DMS53 (cell line): ENCODE measurements at regions not wholly inside any gene's neighbourhood (a gene's known extent, or its start where the extent isn't known, plus 50 kb on each side); places are given as distances from the start of the nearest gene placed in this dataset.
"Not testable (repeated sequence)": the region's sequence is repeated elsewhere in the genome, so short reads cannot be mapped to it uniquely, and the experiment has no call there.

Experiments
- DNase-seq: peaks from one replicate; lab custom pipeline; 2025; lab: John Stamatoyannopoulos, UW

DNA sequence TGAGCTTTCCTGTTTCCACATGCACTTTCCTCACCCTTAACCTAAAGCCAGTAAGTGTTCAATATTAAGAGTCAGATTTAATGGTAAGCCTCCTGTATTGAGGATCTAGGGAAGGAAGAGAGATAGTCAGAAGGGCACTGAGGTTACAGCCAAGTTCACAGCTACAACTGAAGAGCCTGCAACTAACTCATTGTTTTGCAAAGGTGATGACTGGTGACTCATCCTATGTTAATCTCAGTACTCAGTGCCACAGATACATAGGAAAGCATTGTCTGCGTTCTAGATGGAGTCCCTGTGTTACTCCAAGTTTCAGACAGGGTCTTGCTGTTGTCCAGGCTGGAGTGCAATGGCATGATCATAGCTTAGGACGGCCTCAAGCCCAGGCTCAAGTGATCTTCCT, 157.0 kb upstream of the RBM19 start:
- DNase-seq = no peak

DNA sequence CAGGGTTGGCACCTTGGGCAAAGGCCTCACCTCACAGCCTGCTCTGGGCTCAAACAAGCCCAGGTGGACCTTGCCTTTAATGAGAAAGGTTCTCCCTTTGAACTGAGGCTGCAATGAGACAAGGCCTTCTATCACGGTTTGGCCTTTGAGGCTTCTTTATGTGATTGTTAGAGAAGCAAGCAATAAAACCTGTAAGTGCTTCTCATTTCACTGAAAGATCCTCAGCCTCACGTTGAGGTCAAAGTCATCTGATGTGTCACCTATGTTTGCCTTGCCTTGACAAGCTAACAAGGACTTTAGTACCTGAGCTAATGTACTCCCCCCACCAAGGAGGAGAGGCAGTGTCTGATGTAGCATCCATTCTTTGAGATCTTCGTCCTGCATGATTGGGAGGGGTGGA, 155.9 kb upstream of the RBM19 start:
- no peak for DNase-seq

DNA sequence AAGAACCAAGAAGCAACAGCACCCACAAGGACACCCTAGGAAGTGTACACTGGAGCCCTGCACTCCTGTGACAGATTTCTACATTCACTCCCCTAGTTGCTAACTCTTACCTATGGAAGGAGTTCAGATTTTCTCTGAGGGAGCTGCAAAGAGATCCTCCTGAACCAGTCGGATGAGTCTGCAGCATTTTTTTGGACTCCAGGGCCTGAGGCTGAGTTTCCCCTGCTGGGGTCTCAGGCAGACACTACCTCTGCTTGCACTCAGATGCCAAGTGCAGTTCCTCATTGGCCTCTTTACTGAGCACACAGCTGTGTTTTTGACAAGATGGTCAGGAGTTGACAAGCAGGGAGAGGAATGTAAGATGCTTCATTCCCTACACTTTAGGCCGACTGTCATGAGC, 153.2 kb upstream of the RBM19 start:
- no peak for DNase-seq

DNA sequence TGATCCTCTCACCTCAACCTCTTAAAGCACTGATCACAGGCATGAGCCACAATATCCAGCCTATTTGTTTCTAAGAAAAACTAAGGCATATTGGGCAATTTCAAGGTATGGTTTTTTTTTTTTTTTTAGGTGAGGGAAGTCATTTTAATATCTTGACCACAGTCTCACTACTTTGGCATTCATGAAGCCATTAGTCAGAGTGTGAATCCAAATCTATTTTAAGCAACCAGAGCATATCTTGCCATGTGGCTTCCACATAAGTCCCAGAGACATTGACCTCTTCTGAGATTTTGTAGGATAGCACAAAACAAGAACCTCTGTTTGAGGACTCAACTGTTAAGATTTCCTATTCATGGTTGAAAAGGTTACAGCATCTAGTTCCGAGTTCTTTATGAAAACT, 130.3 kb upstream of the RBM19 start:
- no peak for DNase-seq

DNA sequence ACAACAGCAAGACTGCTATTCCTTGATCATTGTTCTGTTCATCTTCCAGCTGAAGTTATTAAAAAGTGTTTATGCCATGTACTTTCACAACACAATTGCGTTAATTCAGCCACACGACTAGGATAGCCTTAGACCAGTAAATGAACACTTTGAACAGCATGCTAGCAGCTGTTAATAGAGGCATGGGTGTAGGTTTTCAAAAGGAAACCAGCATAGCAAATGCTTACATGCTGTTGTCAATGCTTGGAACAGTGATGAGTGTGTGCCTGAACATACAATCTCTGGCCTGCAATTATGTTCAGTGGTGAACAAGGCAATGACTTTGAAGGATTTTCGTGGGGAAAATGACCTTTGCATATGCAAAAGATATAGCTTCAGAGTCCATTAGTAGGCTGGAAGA, 127.4 kb upstream of the RBM19 start:
- DNase-seq = no peak

DNA sequence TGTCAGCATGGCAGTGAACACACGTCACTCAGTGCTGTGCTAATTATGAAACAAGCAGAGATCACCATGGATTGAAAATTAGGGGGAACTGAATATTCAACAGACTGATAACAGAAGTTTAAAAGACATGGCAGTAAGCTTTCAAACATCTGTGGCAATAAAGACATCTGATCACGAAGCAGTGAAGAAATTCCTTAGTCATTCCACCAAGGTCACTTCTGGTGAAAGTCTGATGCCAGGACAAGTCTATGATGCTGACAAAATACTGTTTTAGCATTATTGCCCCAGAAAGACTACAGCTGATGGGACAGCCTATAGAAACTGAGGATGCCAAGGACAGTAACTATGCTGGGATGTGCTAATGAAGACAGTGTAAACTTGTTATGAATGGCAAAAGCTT, 126.9 kb upstream of the RBM19 start:
- DNase-seq = no peak

DNA sequence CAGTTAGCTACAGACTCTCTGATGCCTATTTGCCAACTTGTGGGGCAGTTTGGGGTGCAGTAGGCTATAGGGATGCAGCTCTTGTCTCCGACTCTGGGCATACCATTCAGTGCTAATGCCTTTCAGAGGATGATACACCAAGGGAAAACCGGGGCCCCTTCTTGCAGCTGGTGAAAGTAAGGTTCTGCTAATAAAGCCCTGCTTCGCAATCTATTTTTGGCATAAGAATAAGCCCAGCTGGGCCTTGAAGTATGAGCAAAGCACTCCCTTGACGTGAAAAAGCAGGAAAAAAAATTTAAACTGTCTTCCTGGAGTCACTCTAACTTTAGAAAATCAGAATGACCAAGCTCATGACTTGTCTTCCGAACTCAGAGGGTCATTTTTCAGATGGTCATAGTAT, 124.1 kb upstream of the RBM19 start:
- DNase-seq = no peak

DNA sequence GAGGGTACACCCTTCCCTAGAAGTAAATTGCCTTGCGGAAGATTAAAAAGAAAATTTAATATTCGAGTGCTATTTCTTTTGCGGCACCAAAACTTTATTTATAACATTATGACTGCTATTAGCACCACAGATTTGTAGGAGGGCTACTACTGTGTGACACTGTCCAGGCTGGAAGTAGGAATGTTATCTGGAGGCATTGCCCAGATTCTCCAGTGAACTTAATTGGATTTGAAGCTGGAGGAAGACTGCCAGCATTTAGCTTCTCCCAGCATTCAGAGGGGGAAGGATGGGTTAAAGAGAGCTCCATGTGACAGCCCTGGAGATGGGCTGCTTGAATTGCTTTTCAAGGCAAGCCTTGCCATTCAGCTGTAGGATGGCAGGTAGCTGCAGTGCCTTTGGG, 107.0 kb upstream of the RBM19 start:
- no peak for DNase-seq

DNA sequence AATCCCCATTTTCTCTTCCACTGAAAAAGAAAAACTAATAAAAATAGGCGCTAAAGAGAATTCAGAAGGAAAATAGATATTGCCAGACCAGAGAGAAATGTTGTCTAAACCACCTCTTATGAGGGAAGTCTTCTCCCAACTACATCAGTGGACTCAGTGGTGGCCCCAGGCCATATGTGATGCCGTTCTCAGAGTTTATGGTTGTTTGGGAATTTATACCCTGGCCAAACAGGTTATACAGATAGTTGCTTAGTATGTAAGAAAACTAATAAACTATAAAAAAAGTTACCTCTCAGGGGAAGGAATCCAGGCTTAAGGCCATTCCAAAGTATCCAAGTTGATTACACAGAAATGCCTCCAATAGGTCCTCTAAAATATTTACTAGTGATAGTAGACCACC, 103.4 kb upstream of the RBM19 start:
- no peak for DNase-seq

DNA sequence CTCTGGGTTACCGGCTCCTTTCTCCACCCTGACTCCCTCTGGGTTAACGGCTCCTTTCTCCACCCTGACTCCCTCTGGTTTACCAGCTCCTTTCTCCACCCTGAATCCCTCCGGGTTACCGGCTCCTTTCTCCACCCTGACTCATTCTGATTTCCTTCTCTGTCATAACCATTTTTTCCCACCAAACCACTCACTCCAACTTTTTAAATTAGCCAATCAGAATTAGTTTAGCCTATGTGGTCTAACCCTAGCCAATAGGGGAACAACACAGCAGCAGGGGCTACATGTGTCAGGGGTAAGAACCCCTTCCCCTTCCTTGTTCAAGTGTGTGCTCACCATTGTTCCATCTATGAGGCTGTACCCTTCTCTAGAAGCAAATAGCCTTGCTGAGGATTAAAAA, 98.4 kb upstream of the RBM19 start:
- DNase-seq = no peak

DNA sequence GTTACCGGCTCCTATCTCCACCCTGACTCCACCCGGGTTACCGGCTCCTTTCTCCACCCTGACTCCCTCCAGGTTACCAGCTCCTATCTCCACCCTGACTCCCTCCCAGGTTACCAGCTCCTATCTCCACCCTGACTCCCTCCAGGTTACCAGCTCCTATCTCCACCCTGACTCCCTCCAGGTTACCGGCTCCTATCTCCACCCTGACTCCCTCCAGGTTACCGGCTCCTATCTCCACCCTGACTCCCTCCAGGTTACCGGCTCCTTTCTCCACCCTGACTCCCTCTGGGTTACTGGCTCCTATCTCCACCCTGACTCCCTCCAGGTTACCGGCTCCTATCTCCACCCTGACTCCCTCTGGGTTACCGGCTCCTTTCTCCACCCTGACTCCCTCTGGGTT, 97.9 kb upstream of the RBM19 start:
- not testable (repeated sequence) for DNase-seq

DNA sequence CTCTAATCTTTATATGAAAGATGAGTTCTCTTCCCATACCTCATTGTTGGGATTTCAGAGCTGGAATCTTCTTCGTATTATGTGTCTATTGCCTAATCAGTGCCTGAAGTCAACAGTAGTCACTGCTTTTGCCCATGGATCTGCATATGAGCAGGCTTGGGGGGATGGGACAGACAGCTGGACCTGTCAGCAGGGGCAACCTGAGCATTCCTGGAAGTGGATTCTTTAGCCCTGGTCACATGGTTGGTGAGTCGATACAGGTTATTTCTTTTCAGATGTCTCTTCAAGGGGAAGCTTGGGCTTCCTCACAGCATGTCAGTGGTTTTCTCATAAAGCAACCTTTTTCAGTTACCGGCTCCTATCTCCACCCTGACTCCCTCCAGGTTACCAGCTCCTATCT, 97.3 kb upstream of the RBM19 start:
- no peak for DNase-seq

DNA sequence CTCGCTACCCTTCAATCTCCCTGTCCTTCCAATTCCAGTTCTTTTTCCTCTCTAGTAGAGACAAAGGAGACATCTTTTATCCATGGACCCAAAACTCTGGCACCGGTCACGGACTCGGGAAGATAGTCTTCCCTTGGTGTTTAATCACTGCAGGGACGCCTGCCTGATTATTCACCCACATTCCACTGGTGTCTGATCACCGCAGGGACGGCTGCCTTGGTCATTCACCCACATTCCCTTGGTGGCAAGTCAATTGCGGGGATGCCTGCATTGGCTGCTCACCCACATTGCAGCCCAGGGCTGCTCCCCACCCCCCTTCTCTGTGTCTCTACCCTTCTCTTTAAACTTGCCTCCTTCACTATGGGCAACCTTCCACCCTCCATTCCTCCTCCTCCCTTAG, 90.2 kb upstream of the RBM19 start:
- DNase-seq = not testable (repeated sequence)

DNA sequence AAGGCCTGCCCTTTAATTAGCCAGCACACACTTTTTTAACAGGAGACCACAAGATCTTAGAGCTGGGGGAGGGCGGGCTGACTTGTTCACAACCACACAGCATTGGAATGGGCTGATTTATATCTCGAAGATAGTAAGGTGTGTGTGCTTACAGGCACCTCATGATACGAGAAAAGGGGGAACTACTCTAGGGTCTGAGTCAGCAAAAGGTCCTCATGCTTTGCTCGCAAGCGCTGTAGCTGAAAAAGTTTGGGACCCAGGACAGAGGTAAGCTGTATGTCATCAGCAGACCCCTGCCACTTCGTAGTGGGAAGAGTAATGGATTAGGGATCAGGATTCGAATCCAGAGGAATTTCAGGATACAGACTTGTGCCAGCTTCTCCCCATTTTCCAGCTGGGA, 88.9 kb upstream of the RBM19 start:
- DNase-seq = no peak

DNA sequence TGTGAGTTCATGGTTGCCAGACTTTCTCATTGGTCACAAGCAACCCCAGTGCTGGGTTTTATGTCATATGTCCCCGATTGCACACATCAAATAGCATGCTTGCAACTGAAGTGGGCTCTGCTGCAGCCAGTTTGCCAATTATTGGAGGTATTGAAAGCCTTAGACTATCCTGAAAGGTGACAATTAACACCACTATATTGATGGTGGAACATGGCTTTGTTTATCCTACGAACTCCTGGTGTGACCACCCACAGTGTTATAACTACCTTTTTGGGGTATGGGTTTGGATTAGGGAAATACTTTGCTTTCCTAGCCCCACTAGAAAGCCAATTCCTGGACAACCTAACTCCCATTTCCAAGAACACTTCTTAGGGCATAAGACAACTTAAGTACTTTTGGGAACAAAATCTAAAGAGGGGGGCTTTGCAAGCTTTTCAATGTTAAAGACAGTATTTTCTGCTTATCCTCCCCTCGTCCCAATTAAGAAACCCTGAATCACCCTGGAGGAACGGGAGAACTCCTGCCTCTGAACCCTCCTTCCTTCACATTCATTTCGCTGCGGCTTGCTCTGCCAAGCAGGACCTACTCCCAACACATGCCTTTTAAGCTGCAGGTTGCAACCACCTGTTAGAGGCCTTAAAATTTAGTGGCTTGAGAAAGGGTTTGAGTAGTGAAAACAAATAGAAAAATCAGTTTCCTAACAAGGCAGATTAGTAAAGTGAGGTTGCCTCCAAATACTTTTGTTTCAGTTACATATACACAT, 80.3 kb upstream of the RBM19 start:
- no peak for DNase-seq

DNA sequence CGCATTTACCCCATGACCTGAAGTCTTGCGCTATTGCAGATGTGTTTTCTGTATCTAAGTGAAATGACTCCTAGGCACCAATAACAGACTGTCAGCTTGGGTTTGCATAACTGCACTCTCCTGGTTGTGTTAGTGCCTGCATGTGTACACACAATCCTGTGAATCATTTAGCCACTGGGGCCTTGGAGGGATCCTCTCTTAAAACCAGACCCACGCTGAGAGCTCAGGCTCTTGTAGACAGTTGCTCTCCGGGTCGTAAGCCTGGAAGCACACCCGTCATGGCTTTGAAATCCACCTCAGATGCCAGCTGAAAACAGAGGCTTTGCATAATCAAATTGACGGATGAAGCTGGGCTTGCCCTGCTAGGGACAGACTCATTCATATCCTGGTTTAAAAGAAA, 79.2 kb upstream of the RBM19 start:
- no peak for DNase-seq

DNA sequence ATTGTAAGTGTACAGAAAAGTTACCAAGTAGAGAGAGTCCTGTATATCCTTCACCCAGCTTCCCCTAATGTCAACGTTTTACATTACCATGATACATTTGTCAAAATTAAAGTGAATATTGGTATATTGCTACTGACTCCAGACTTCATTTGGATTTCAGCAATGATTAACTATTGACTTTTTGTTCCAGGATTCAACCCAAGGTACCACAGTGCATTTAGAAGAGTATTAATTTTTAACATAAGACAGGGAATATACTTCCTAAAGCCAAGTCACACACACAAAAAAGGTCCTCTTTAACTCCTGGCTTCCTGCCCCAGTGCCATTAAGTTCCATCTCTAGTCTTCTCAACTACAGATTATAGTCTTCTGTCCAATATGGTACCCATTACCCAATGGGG, 75.5 kb upstream of the RBM19 start:
- DNase-seq = no peak

DNA sequence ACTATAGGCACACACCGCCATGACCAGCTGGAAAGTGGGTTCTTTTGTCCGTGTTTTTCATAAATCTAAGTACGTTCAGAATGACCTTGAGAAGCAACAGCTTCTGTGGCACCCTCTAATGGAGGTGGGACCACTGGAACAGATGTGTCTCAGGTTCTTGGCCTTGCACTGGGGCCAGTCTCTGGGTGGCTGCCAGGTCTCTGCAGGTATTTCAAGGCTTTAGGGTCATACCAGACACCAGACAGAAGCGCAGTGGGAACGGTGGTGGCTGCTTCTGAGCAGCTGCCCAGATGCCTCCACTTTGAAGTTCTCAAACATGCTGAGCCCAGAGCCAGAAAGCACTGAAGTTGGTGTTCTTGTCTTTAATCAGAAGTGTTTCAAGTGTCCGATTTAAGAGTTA, 75.0 kb upstream of the RBM19 start:
- DNase-seq = no peak

DNA sequence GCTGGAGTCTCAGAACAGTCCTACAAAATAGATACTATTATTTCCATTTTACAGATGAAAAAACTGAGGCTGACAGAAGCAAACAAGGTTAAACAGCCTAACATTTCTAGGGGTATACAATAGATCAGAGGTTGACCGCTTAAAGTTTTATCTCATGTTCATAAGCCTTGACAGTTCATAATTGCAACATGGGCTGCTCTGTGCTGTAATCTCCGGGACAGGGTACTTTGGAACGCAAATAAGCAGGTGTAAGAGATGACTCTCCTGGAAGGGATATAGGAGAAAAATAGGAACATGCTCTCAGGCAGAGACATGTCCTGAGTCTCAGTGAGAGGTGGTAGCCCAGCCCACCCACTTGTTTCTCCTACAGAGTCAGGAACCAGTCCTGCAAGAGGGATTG, 72.8 kb upstream of the RBM19 start:
- DNase-seq = no peak

DNA sequence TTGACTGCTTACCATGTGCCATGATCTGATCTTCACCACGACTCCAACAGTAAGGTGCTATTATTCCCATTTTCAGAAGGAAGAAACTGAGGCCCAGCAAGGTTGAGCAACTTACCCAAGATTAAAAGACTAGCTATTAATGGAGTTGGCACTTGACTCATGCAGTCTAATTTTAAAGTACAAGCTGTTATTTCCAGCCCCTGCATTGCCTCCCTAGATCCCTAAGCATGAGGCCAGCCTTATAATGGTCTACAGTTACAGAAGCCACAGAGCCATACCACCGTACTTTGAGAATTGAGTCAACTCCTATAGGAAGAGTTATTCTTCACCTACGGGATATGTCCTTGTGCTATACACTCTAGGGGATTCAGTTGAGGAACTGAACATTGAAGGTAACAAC, 66.7 kb upstream of the RBM19 start:
- DNase-seq = no peak

DNA sequence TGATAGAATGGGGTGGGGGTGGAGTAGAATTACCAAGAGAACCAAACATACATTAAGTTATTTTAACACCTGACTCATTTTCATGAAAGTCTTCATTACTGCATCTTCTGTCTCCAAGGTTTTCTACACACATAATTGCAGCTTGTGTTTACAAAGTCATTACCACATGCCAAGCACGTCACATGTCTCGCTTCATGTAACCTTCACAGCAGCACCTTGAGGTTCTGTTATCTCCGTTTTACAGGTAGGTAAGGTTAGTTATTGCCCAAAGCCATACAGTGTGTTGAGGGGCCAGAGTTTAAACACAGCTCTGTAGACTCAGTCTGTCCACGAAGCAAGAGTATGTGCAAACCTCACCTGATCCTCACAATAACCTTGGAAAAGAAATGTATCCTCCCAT, 64.3 kb upstream of the RBM19 start:
- no peak for DNase-seq

DNA sequence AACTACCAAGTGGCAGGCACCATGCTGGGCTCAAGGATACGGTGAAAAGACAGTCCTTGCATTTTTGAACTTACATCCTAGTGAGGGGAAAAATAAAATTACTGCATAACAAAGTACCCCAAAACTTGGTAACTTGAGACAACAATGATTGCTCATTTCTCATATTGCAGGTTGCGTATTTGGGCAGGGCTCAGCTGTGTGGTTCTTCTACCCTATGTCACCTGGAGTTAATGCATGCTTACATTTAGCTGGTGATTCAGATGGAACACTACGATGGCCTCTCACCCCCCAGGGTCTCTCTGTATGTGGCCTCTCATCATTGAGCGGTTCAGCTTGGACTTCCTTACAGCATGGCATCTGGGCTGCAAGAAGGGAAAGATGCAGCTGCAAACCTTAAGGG, 60.7 kb upstream of the RBM19 start:
- no peak for DNase-seq

DNA sequence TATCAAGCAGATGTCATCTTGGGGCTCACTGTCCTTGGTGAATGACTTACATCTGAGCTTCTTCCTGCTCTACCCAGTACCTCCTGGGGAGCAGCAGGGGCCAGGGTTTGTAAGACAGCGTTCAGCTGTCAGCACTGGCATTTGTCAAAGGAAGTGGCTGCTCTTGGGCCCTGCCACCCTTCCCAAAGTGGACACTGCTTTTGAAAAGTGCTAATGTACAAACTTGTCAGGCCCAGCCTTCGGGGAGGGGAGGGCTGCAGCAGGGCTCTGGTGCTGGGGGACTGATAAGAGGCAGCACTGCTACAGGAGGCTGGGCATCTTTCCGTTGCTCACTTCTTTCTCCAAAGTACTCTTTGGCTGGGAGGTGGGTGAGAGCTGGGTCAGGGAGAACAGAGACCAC, 59.8 kb upstream of the RBM19 start:
- DNase-seq = no peak

DNA sequence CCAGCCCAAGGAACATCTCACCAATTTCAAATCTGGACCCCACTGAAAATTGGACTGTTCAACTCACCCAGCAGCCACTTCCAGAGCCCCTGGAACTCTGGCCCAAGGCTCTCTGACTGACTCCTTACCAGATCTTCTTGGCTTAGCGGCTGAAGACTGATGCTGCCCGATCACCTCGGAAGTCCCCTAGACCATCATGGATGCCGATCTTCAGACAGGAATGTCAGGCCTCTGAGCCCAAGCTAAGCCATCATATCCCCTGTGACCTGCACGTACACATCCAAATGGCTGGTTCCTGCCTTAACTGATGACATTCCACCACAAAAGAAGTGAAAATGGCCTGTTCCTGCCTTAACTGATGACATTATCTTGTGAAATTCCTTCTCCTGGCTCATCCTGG, 56.0 kb upstream of the RBM19 start:
- not testable (repeated sequence) for DNase-seq

DNA sequence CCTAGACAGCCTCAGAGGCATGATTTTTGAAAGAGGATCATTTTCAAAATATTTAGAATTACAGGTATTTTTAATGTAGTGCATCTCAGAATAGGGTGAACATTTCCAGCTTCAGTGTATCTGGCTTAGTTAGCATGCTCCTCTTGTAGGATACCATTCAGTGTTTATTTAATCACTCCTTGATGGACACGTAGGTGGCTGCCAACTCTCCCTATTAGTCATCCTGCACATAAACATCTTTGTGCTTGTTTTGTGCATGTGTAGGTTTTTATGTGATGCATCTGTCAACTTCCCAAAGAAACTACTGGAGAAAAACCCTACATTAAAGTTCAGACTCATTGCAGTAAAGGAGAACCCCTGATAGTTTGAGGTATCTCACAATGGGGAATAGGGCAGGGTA, 52.5 kb upstream of the RBM19 start:
- DNase-seq = peak; percentile 50
